ENCODE measurements at regions not wholly inside any gene's neighbourhood (a gene's known extent, or its start where the extent isn't known, plus 50 kb on each side); places are given as distances from the start of the nearest gene placed in this dataset.

DNA sequence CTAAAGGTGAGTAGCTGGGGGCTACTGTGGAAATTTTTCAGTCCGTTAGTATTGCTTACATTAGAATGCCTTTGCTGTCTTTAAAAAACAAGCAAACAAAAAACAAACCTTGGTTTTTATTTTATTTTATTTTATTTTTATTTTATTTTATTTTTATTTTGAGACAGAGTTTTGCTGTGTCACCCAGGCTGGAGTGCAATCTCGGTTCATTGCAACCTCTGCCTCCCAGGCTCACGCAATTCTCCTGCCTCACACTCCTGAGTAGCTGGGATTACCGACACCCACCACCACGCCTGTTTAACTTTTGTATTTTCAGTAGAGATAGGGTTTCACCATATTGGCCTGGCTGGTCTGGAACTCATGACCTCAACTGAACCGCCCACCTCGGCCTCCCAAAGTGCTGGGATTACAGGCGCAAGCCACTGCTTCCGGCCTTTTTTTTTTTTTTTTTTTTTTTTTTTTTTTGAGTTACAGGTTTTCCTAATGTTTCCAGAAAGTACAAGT, 732.6 kb downstream of the KCNJ3 start:
- FAIRE-seq (no peak), DNase-seq (ENCODE audit: low read depth in 1 of 2, low spot score in 2 of 2) (no peak)
- POLR2A ChIA-PET (ENCODE audit: partially characterized antibody), result no interaction called here
- no peak overlapping the region for H2AK5ac ChIP-seq (ENCODE audit: low read depth, low read length)
- no peaks in the 10 kb centered on the region for H3K4me1 ChIP-seq (replicated peaks in 1 of 4; ENCODE audit: control insufficient read depth in 3 of 4, insufficient read depth in 4 of 4, low read length in 3 of 4)
- H2BK120ac ChIP-seq (replicated peaks; ENCODE audit: low read depth, low read length), result no peak overlapping the region
- H4K8ac ChIP-seq (ENCODE audit: extremely low read depth, insufficient read depth, low read length), result no peak overlapping the region
- no peak overlapping the region for H2BK20ac ChIP-seq (ENCODE audit: low read length)
- H2BK12ac ChIP-seq (ENCODE audit: low read depth, low read length), result no peak overlapping the region
- H3K27ac ChIP-seq (ENCODE audit: low read depth, low read length), result no peak overlapping the region
- no peaks in the 10 kb centered on the region for H3K27me3 ChIP-seq (replicated peaks in 1 of 4; ENCODE audit: control insufficient read depth in 3 of 4, extremely low read depth in 1 of 4, insufficient read depth in 3 of 4, low read length in 3 of 4)
- no peak overlapping the region for H2BK15ac ChIP-seq (ENCODE audit: low read length)
- H3K18ac ChIP-seq (ENCODE audit: extremely low read depth, low read length), result no peak overlapping the region
- H3K9me3 ChIP-seq (ENCODE audit: insufficient read depth in 2 of 2, low read depth in 1 of 2, low read length in 1 of 2), result 0 out of 4 replicates have a peak, but pooled peaks cover 0 to 2% of the 10 kb centered on the region in 2 experiments
- H3K56ac ChIP-seq (replicated peaks; ENCODE audit: insufficient read length, low read depth, low read length), result no peak overlapping the region
- H3K23ac ChIP-seq (ENCODE audit: insufficient read length), result no peak overlapping the region
- H2AFZ ChIP-seq (ENCODE audit: low read length), result no peak overlapping the region
- H3K79me2 ChIP-seq (ENCODE audit: control insufficient read depth in 1 of 2, insufficient read depth in 2 of 2, low read length in 2 of 2), result no peaks in the 10 kb centered on the region
- H3K4ac ChIP-seq (replicated peaks; ENCODE audit: insufficient read length, low read depth, low read length), result no peak overlapping the region
- no peaks in the 10 kb centered on the region; the same call in 1 of the 2 replicates for H3K23me2 ChIP-seq (ENCODE audit: low read depth, low read length)
- no peaks in the 10 kb centered on the region for H3K36me3 ChIP-seq (ENCODE audit: control insufficient read depth in 2 of 4, insufficient read depth in 4 of 4, low read length in 3 of 4)
- no peak overlapping the region for H4K5ac ChIP-seq (ENCODE audit: insufficient read length, low read depth, low read length)
- H3K9ac ChIP-seq (replicated peaks in 1 of 4; ENCODE audit: extremely low read depth in 1 of 4, low read depth in 3 of 4, low read length in 3 of 4), result no peak overlapping the region
- 90% methylated on average over 9 of the region's 9 CpGs; no CpG with 5 or more reads in 1 of the 2 experiments for WGBS, 2 experiments (ENCODE audit: extremely low coverage in 1 of 2, insufficient coverage in 1 of 2, insufficient read length in 1 of 2, insufficient replicate concordance in 2 of 2, low coverage in 1 of 2, low lambda C conversion rate in 2 of 2, missing lambda C conversion rate in 1 of 2)
- no peaks in the 10 kb centered on the region for H3K79me1 ChIP-seq (ENCODE audit: low read depth, low read length)
- no peak overlapping the region for H3K4me2 ChIP-seq (ENCODE audit: insufficient read depth in 1 of 2, low read depth in 2 of 2, low read length in 2 of 2)
- H2BK5ac ChIP-seq (ENCODE audit: low read depth, low read length), result no peak overlapping the region
- no peak overlapping the region for H3K4me3 ChIP-seq (ENCODE audit: extremely low read depth in 1 of 4, insufficient read depth in 2 of 4, low read depth in 3 of 4, low read length in 4 of 4)
- H4K91ac ChIP-seq (replicated peaks; ENCODE audit: insufficient read length, low read length), result no peak overlapping the region
- no peaks in the 10 kb centered on the region for H4K20me1 ChIP-seq (replicated peaks in 1 of 2; ENCODE audit: control insufficient read depth in 1 of 2, insufficient read depth in 2 of 2, low read length in 2 of 2)
- no peak overlapping the region for H3K14ac ChIP-seq (ENCODE audit: insufficient read length)
- CTCF ChIA-PET (ENCODE audit: partially characterized antibody), result interaction anchor here (1.4 kb wide), 1 partner anchor 16 kb away, joined by 5 read pairs; no protein-coding TSS in a partner anchor
- TF ChIP-seq RBBP5 (IDR thresholded peaks at IDR 0.05; ENCODE audit: borderline replicate concordance, low read depth, low read length), result no peak
- TF ChIP-seq JUND (IDR thresholded peaks at IDR 0.05; ENCODE audit: low read length), result no peak
- TF ChIP-seq HDAC2 (IDR thresholded peaks at IDR 0.05; ENCODE audit: borderline replicate concordance in 1 of 2, low read depth in 2 of 2, low read length in 2 of 2), result no peak
- TF ChIP-seq SRF (IDR thresholded peaks at IDR 0.05; ENCODE audit: low read depth, low read length), result no peak
- TF ChIP-seq NANOG (IDR thresholded peaks at IDR 0.05; ENCODE audit: insufficient read depth, low read depth, low read length, poor library complexity, severe bottlenecking), result no peak
- TF ChIP-seq GTF2F1 (IDR thresholded peaks at IDR 0.05; ENCODE audit: borderline replicate concordance, low read depth, low read length), result no peak
- TF ChIP-seq, protein P1, sequence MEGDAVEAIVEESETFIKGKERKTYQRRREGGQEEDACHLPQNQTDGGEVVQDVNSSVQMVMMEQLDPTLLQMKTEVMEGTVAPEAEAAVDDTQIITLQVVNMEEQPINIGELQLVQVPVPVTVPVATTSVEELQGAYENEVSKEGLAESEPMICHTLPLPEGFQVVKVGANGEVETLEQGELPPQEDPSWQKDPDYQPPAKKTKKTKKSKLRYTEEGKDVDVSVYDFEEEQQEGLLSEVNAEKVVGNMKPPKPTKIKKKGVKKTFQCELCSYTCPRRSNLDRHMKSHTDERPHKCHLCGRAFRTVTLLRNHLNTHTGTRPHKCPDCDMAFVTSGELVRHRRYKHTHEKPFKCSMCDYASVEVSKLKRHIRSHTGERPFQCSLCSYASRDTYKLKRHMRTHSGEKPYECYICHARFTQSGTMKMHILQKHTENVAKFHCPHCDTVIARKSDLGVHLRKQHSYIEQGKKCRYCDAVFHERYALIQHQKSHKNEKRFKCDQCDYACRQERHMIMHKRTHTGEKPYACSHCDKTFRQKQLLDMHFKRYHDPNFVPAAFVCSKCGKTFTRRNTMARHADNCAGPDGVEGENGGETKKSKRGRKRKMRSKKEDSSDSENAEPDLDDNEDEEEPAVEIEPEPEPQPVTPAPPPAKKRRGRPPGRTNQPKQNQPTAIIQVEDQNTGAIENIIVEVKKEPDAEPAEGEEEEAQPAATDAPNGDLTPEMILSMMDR (IDR thresholded peaks at IDR 0.05; ENCODE audit: control extremely low read depth in 1 of 3, insufficient read depth in 1 of 3, low read depth in 1 of 3, low read length in 3 of 3), result no peak
- TF ChIP-seq SP1 (IDR thresholded peaks at IDR 0.05; ENCODE audit: low read depth, low read length), result no peak
- no peak for TF ChIP-seq TBP (IDR thresholded peaks at IDR 0.05; ENCODE audit: low read depth, low read length)
- TF ChIP-seq TAF1 (IDR thresholded peaks at IDR 0.05; ENCODE audit: low read depth, low read length), result no peak
- TF ChIP-seq RFX5 (IDR thresholded peaks at IDR 0.05; ENCODE audit: borderline replicate concordance, low read depth, low read length), result no peak

Data from H1 (cell line).